ENCODE measurements at regions not wholly inside any gene's neighbourhood (a gene's known extent, or its start where the extent isn't known, plus 50 kb on each side); places are given as distances from the start of the nearest gene placed in this dataset.

GRCh38 chr9:87141124-87141523 lies 193.8 kb upstream of the GAS1 start:
- Mint-ChIP-seq H3K4me1 (no peaks in the 10 kb centered on the region), H3K9me3 (no peaks in the 10 kb centered on the region), H3K27ac (no peak overlapping the region), H3K4me3 (no peak overlapping the region), H3K27me3 (peaks cover 2% of the 10 kb centered on the region), H3K36me3 (ENCODE audit: low read depth) (no peaks in the 10 kb centered on the region)
- no peak for DNase-seq
- ChIA-PET CTCF (no interaction called here), POLR2A (no interaction called here)

DNA sequence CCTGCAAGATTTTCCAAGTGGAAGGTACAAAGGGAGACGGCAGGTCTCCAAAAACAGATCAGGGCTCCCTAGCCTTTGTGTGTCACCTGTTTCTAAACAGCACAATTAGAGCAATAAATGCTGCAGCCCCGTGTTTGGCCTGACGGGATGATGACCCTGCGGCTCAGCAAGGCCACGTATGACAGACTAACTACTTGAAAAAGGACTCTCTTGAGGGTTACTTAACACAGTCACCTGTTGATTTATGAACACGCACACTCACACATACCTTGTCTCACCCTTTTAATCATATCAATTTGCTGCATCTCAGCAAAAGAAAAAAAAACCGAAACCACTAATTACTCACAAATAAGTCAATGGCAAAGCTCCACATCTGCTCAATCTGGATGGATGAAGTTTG lies 199.6 kb upstream of the GAS1 start:
- no peaks in the 10 kb centered on the region for H3K4me1 Mint-ChIP-seq
- no peaks in the 10 kb centered on the region for H3K36me3 Mint-ChIP-seq (ENCODE audit: low read depth)
- ChIA-PET CTCF (no interaction called here), POLR2A (no interaction called here)
- peaks cover 21% of the 10 kb centered on the region for H3K27me3 Mint-ChIP-seq
- H3K9me3 Mint-ChIP-seq: no peaks in the 10 kb centered on the region
- no peak for DNase-seq
- no peak overlapping the region for H3K27ac Mint-ChIP-seq
- no peak overlapping the region for H3K4me3 Mint-ChIP-seq

DNA sequence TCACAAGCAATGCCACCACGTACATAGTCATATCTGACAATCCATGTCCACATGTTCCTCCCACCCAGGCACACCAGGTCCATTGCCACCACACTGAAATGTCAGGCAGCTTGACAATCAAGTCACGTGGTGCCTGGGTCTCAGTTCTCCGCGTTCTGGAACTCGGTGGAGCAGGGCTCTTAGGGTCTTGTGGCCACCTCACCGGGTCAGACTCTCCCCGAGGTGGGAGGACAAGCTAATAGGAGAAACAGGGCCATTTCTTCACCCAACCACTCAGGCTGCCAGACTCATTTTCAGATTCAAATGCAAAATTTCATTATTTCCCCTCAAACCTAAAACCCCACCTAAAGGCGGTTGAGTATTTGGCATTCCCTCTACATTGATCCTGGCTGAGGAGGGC lies 200.5 kb upstream of the GAS1 start:
- POLR2A ChIA-PET: no interaction called here
- CTCF ChIA-PET: no interaction called here
- Mint-ChIP-seq H3K27ac (no peak overlapping the region), H3K27me3 (peaks cover 21% of the 10 kb centered on the region), H3K9me3 (no peaks in the 10 kb centered on the region), H3K36me3 (ENCODE audit: low read depth) (no peaks in the 10 kb centered on the region), H3K4me1 (no peaks in the 10 kb centered on the region), H3K4me3 (no peak overlapping the region)
- no peak for DNase-seq

- Mint-ChIP-seq H3K27me3 (peaks cover 21% of the 10 kb centered on the region), H3K36me3 (ENCODE audit: low read depth) (no peaks in the 10 kb centered on the region), H3K4me3 (no peak overlapping the region), H3K4me1 (no peaks in the 10 kb centered on the region), H3K27ac (no peak overlapping the region), H3K9me3 (no peaks in the 10 kb centered on the region)
- DNase-seq: no peak
- ChIA-PET POLR2A (no interaction called here), CTCF (no interaction called here)
These were observed 201.2 kb upstream of the GAS1 start for GRCh38 chr9:87148331-87149104.

- no peaks in the 10 kb centered on the region for H3K9me3 Mint-ChIP-seq
- H3K4me1 Mint-ChIP-seq: no peaks in the 10 kb centered on the region
- H3K4me3 Mint-ChIP-seq: no peak overlapping the region
- no peaks in the 10 kb centered on the region for H3K36me3 Mint-ChIP-seq (ENCODE audit: low read depth)
- no peak for DNase-seq
- ChIA-PET CTCF (no interaction called here), POLR2A (no interaction called here)
- H3K27ac Mint-ChIP-seq: no peak overlapping the region
- peaks cover 21% of the 10 kb centered on the region for H3K27me3 Mint-ChIP-seq
These were observed 202.5 kb upstream of the GAS1 start for GRCh38 chr9:87149799-87150198.

DNA sequence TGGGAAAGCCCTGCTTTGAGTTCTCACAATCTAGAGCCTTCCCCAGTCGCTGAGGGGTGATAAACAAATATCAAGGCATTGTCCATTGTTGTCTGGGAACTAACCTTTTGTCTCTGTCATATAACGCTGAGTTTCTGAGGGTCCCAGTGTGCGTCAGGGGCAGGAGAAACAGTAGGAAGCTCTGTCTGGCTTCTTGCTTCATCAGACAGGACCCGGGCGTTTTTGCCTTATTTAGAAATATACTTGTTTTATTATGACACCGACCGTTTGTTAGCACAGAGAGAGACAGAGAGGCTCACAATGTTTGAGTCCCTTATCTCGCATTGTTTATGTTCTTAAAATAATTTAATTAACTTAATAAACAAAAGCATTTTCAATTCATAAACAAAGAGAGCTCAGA lies 204.9 kb upstream of the GAS1 start:
- H3K36me3 Mint-ChIP-seq (ENCODE audit: low read depth): no peaks in the 10 kb centered on the region
- CTCF ChIA-PET: no interaction called here
- H3K27ac Mint-ChIP-seq: no peak overlapping the region

GRCh38 chr9:87156247-87156646 lies 208.9 kb upstream of the GAS1 start:
- Mint-ChIP-seq H3K4me1 (no peaks in the 10 kb centered on the region), H3K27me3 (no peaks in the 10 kb centered on the region), H3K4me3 (no peak overlapping the region), H3K27ac (no peak overlapping the region), H3K9me3 (no peaks in the 10 kb centered on the region), H3K36me3 (ENCODE audit: low read depth) (no peaks in the 10 kb centered on the region)
- ChIA-PET POLR2A (no interaction called here), CTCF (no interaction called here)
- no peak for DNase-seq

More for the DNA sequence above, 204.9 kb upstream of the GAS1 start:
- Mint-ChIP-seq H3K9me3 (no peaks in the 10 kb centered on the region), H3K27me3 (peaks cover 13% of the 10 kb centered on the region), H3K4me1 (no peaks in the 10 kb centered on the region), H3K4me3 (no peak overlapping the region)
- no peak for DNase-seq
- POLR2A ChIA-PET: no interaction called here

DNA sequence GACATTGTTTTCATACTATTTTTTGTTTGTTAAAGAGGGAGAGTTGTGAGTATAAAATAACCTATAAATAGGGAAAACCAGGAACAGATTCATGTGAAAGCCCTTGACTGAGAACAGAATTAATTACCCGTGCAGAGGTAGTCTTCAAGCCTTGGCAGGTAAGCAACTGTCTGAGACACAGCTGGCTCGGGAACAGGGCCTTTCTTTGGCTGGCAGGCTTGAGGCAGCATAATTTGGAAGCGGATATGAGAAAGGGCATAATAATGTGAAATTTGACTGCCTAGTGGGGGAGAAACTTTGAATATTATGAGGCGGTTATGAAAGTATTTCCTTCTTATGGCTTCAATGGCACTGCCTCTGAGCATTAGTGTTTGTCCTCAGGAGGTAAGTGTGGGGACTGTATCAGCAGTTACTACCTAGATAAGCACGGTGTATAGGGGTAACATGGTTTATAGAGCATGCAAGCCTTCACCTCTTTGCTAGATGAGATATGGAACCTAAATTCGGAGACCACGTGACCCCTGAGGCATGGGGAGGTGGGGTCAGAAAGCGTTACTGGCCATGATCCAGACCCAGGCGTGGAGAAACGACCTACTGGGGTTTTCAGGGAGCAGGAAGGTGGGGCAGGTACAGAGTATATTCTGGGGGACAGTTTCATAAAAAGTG lies 210.2 kb upstream of the GAS1 start:
- H3K4me1 Mint-ChIP-seq: no peaks in the 10 kb centered on the region
- H3K4me3 Mint-ChIP-seq: no peak overlapping the region
- DNase-seq: no peak
- no peaks in the 10 kb centered on the region for H3K9me3 Mint-ChIP-seq
- no peaks in the 10 kb centered on the region for H3K36me3 Mint-ChIP-seq (ENCODE audit: low read depth)
- H3K27me3 Mint-ChIP-seq: no peaks in the 10 kb centered on the region
- no peak overlapping the region for H3K27ac Mint-ChIP-seq
- ChIA-PET CTCF (no interaction called here), POLR2A (no interaction called here)

DNA sequence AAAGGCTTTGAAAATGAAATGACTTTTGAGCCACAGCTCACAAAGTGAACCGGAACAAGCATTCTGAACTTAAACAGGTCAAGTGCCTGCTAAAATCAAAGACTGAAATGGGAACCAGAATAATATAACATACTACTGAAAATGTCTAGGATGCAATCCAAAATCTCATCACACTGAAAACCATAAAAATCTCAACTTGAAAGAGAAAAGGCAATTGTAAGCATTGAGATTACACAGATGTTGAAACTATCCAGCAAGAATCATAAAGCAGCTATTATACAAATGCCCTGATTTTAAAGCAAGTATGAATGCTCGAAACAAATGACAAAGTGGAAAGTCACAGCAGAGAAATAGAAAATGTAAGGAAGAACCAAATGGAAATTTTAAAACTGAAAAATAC lies 211.5 kb upstream of the GAS1 start:
- Mint-ChIP-seq H3K27ac (no peak overlapping the region), H3K27me3 (no peaks in the 10 kb centered on the region), H3K36me3 (ENCODE audit: low read depth) (no peaks in the 10 kb centered on the region), H3K4me1 (no peaks in the 10 kb centered on the region), H3K9me3 (no peaks in the 10 kb centered on the region), H3K4me3 (no peak overlapping the region)
- no peak for DNase-seq
- POLR2A ChIA-PET: no interaction called here
- CTCF ChIA-PET: no interaction called here

DNA sequence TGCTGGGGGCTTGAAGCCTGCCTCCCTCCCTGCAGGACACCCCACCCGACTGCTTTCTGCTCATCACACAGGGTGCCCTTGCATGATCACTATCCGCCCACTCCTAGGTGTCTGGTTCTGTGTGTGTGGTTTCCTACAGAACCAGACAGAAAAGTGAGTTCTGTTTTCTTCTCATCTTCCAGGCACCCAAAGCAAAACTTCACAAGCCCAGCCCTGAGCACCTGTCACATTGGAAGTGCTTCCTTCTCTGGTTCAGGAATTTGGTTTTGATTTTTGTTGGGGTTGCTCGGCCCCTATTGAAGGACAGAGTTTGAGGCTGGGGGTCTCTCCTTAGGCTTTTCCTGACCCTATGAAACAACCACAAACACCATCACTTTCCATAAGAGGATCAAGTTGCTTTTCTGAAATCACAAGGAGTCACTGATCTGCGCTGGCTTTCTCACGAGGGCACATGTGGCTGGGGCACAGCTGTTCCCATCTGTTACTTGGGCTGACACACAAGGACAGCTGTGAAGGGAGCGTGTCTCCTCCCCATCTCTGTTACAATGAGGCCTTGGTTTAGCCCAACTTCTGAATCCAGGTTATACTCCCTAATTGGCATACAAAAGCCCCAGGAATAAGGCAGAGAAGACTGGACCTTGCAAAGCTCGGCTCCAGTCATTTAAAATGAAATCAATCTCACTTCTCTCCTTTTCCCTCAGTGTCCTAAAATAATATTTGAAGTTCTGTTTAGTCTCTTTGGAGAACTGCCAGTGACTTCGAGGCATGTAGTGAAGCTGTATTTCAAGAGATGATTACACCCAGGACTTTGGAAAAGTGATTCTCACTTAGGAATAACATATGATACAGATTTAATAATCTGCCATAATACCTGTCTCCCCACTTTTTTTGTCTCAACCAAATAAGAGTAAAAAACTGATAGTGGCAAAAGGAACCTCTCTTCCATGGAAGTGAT lies 213.1 kb upstream of the GAS1 start:
- no peak for DNase-seq
- CTCF ChIA-PET: no interaction called here
- POLR2A ChIA-PET: no interaction called here
- H3K27me3 Mint-ChIP-seq: no peaks in the 10 kb centered on the region
- no peak overlapping the region for H3K27ac Mint-ChIP-seq
- H3K9me3 Mint-ChIP-seq: no peaks in the 10 kb centered on the region
- H3K4me1 Mint-ChIP-seq: no peaks in the 10 kb centered on the region
- no peaks in the 10 kb centered on the region for H3K36me3 Mint-ChIP-seq (ENCODE audit: low read depth)
- H3K4me3 Mint-ChIP-seq: no peak overlapping the region

DNA sequence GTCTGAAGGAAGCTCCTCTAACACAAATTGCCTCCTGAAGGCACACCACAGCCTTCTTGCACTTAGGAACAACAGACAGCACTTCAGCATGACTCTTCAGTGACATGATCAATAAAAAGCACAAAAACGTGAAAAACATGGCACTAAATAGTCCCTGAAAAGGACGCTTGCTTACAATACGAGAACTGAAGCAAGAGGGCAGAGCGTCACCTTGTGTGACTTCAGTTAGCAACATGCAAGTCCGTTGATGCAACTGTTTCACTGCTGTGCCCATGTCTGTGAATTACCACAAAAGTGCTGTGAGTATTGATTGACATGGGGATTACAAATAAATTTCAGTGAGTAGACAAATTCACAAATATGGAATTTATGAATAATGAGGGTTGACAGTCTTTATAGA lies 219.9 kb upstream of the GAS1 start:
- no peak overlapping the region for H3K27ac Mint-ChIP-seq
- CTCF ChIA-PET: no interaction called here
- no peaks in the 10 kb centered on the region for H3K27me3 Mint-ChIP-seq
- H3K36me3 Mint-ChIP-seq (ENCODE audit: low read depth): no peaks in the 10 kb centered on the region
- POLR2A ChIA-PET: no interaction called here
- H3K4me3 Mint-ChIP-seq: no peak overlapping the region
- H3K9me3 Mint-ChIP-seq: no peaks in the 10 kb centered on the region
- no peaks in the 10 kb centered on the region for H3K4me1 Mint-ChIP-seq
- DNase-seq: no peak

GRCh38 chr9:87167582-87167981 lies 220.3 kb upstream of the GAS1 start:
- no peaks in the 10 kb centered on the region for H3K9me3 Mint-ChIP-seq
- CTCF ChIA-PET: no interaction called here
- H3K36me3 Mint-ChIP-seq (ENCODE audit: low read depth): no peaks in the 10 kb centered on the region
- no peak overlapping the region for H3K4me3 Mint-ChIP-seq
- no peak for DNase-seq
- POLR2A ChIA-PET: no interaction called here
- H3K27ac Mint-ChIP-seq: no peak overlapping the region
- no peaks in the 10 kb centered on the region for H3K27me3 Mint-ChIP-seq
- no peaks in the 10 kb centered on the region for H3K4me1 Mint-ChIP-seq

DNA sequence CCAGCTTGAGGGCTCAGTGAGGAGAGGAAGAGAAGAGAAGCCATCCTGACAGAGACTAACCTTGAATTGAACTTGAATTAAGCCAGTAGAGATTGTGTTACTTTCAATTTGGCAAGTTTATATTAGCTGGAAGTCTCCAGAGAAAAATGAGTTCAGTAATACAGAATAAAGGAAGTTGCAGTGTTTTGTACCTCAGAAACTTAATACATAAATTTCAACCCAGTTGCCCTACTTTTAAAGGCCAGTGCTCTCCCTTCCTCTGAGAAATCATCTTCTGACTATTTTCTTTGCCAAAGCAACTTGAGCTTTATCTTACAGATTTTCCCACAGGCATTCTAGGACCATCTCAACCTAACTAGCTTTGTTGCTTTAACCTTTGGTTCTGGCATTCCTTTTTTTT lies 231.0 kb upstream of the GAS1 start:
- Mint-ChIP-seq H3K4me1 (no peaks in the 10 kb centered on the region), H3K9me3 (peaks cover 2% of the 10 kb centered on the region), H3K4me3 (no peak overlapping the region), H3K27ac (no peak overlapping the region), H3K27me3 (no peaks in the 10 kb centered on the region), H3K36me3 (ENCODE audit: low read depth) (no peaks in the 10 kb centered on the region)
- POLR2A ChIA-PET: no interaction called here
- DNase-seq: no peak
- CTCF ChIA-PET: no interaction called here

Measured in activated CD4-positive, alpha-beta memory T cell treated with anti-CD3 and anti-CD28 coated beads, Interleukin-2, amount 10 ng/mL, durations not matched to agents 7 days and 5 days (primary cell).